ENCODE measurements at regions not wholly inside any gene's neighbourhood (a gene's known extent, or its start where the extent isn't known, plus 50 kb on each side); places are given as distances from the start of the nearest gene placed in this dataset.

DNA sequence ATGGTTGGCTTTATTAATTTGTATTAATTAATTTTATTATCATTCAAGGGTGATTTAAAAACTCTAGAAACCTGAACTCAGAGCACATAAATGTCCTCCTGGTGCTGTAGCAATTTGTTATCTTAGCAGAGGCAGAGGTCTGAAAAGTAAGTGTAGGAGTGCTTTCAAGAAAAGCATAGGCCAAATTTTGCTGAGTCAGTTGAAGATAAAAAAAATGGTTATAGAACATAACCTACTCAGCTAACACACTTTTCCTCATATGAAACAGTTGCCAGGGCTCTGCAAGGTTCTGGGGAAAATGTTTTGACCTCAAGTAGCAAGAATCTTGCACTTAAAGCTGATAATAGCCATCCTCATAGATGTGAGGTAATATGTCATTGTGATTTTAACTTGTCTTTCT is 53.5 kb upstream of the CHODL start:
- no peaks in the 10 kb centered on the region for H3K9me3 ChIP-seq (ENCODE audit: low read depth, low read length)
- H3K4me1 ChIP-seq (ENCODE audit: insufficient read depth, low read length) = no peaks in the 10 kb centered on the region
- H3K4me2 ChIP-seq (ENCODE audit: insufficient read depth, low read length) = no peak overlapping the region
- no peak overlapping the region for H2AFZ ChIP-seq (ENCODE audit: low read length)
- H3K79me2 ChIP-seq (ENCODE audit: insufficient read depth, low read length) = no peaks in the 10 kb centered on the region
- H4K20me1 ChIP-seq (ENCODE audit: insufficient read depth, low read length) = no peaks in the 10 kb centered on the region
- no peaks in the 10 kb centered on the region for H3K27me3 ChIP-seq (ENCODE audit: insufficient read depth, low read length)
- TF ChIP-seq, protein P1, sequence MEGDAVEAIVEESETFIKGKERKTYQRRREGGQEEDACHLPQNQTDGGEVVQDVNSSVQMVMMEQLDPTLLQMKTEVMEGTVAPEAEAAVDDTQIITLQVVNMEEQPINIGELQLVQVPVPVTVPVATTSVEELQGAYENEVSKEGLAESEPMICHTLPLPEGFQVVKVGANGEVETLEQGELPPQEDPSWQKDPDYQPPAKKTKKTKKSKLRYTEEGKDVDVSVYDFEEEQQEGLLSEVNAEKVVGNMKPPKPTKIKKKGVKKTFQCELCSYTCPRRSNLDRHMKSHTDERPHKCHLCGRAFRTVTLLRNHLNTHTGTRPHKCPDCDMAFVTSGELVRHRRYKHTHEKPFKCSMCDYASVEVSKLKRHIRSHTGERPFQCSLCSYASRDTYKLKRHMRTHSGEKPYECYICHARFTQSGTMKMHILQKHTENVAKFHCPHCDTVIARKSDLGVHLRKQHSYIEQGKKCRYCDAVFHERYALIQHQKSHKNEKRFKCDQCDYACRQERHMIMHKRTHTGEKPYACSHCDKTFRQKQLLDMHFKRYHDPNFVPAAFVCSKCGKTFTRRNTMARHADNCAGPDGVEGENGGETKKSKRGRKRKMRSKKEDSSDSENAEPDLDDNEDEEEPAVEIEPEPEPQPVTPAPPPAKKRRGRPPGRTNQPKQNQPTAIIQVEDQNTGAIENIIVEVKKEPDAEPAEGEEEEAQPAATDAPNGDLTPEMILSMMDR (IDR thresholded peaks at IDR 0.05; ENCODE audit: extremely low read depth, low read depth, low read length) = no peak
- H3K4me3 ChIP-seq (ENCODE audit: insufficient read depth, low read length) = no peak overlapping the region
- DNase-seq (ENCODE audit: insufficient read length, low spot score, missing footprints) = no peak
- H3K27ac ChIP-seq (ENCODE audit: low read depth, low read length) = no peak overlapping the region
- no peaks in the 10 kb centered on the region for H3K36me3 ChIP-seq (ENCODE audit: insufficient read depth, low read length)

DNA sequence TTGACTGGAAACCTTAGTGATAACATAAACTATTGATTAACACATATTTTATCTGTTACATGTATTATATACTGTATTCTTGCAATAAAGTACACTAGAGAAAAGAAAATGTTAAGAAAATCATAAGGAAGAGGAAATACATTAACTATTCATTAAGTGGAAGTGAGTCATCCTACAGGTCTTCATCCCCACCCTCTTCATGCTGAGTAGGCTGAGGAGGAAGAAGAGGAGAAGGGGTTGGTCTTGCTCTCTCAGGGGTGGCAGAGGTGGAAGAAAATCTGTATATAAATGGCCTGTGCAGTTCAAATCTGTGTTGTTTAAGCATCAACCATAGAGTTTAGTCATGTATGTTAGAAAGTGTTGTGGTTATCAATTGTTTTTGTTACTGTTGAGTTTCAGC is 66.1 kb upstream of the CHODL start:
- H3K79me2 ChIP-seq (ENCODE audit: insufficient read depth, low read length) = no peaks in the 10 kb centered on the region
- no peaks in the 10 kb centered on the region for H3K36me3 ChIP-seq (ENCODE audit: insufficient read depth, low read length)
- H3K27me3 ChIP-seq (ENCODE audit: insufficient read depth, low read length) = no peaks in the 10 kb centered on the region
- H2AFZ ChIP-seq (ENCODE audit: low read length) = no peak overlapping the region
- H3K4me1 ChIP-seq (ENCODE audit: insufficient read depth, low read length) = no peaks in the 10 kb centered on the region
- TF ChIP-seq, protein P1 (IDR thresholded peaks at IDR 0.05; ENCODE audit: extremely low read depth, low read depth, low read length) = no peak
- DNase-seq (ENCODE audit: insufficient read length, low spot score, missing footprints) = no peak
- H4K20me1 ChIP-seq (ENCODE audit: insufficient read depth, low read length) = no peaks in the 10 kb centered on the region
- no peak overlapping the region for H3K27ac ChIP-seq (ENCODE audit: low read depth, low read length)
- H3K4me2 ChIP-seq (ENCODE audit: insufficient read depth, low read length) = no peak overlapping the region
- H3K9me3 ChIP-seq (ENCODE audit: low read depth, low read length) = peaks cover 3% of the 10 kb centered on the region
- no peak overlapping the region for H3K4me3 ChIP-seq (ENCODE audit: insufficient read depth, low read length)

DNA sequence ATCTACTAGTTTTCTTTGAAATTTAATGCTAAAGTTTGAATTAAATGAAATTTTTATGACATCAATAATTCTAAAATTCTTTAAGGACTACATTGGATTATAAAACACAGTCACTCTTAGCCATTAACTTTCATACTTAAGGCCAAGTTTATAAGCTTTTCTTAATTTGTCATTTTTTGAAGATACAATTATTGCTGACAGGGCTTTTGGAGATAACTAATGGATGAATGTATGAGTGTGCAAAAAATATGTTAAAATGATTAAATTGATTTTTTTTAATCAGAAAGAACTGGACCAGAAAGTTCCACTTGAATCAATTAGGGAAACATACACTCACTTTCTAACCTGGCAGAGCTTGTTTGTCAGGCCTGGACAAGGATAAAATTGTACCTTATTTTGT is 70.3 kb upstream of the CHODL start:
- no peak for DNase-seq (ENCODE audit: insufficient read length, low spot score, missing footprints)
- peaks cover 2% of the 10 kb centered on the region for H3K9me3 ChIP-seq (ENCODE audit: low read depth, low read length)
- H4K20me1 ChIP-seq (ENCODE audit: insufficient read depth, low read length) = no peaks in the 10 kb centered on the region
- TF ChIP-seq, protein P1 (IDR thresholded peaks at IDR 0.05; ENCODE audit: extremely low read depth, low read depth, low read length) = no peak
- no peak overlapping the region for H3K4me2 ChIP-seq (ENCODE audit: insufficient read depth, low read length)
- H2AFZ ChIP-seq (ENCODE audit: low read length) = no peak overlapping the region
- H3K27ac ChIP-seq (ENCODE audit: low read depth, low read length) = no peak overlapping the region
- H3K27me3 ChIP-seq (ENCODE audit: insufficient read depth, low read length) = no peaks in the 10 kb centered on the region
- no peak overlapping the region for H3K4me3 ChIP-seq (ENCODE audit: insufficient read depth, low read length)
- H3K4me1 ChIP-seq (ENCODE audit: insufficient read depth, low read length) = no peaks in the 10 kb centered on the region
- no peaks in the 10 kb centered on the region for H3K79me2 ChIP-seq (ENCODE audit: insufficient read depth, low read length)
- H3K36me3 ChIP-seq (ENCODE audit: insufficient read depth, low read length) = no peaks in the 10 kb centered on the region

DNA sequence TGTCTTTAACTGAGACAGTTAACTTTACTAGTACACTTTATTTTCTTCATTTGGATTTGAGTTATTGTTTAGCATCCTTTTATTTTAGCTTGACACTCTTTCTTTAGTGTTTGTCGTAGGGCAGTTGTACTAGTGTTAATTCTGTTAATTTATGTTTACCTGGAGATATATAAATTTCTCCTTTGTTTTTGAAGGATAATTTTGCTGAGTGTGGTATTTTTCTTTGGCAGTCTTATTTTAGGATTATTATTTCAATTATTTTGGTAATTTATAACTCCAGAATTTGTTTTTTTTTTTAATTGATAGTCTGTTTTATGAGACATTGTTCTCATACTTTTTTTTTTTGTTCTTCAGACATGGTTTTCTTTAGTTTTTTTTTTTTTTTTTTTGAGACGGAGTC is 73.8 kb upstream of the CHODL start:
- no peak overlapping the region for H3K27ac ChIP-seq (ENCODE audit: low read depth, low read length)
- H3K4me2 ChIP-seq (ENCODE audit: insufficient read depth, low read length) = no peak overlapping the region
- DNase-seq (ENCODE audit: insufficient read length, low spot score, missing footprints) = no peak
- H3K27me3 ChIP-seq (ENCODE audit: insufficient read depth, low read length) = no peaks in the 10 kb centered on the region
- no peaks in the 10 kb centered on the region for H3K79me2 ChIP-seq (ENCODE audit: insufficient read depth, low read length)
- no peaks in the 10 kb centered on the region for H3K4me1 ChIP-seq (ENCODE audit: insufficient read depth, low read length)
- peaks cover 2% of the 10 kb centered on the region for H3K9me3 ChIP-seq (ENCODE audit: low read depth, low read length)
- H4K20me1 ChIP-seq (ENCODE audit: insufficient read depth, low read length) = no peaks in the 10 kb centered on the region
- TF ChIP-seq, protein P1 (IDR thresholded peaks at IDR 0.05; ENCODE audit: extremely low read depth, low read depth, low read length) = no peak
- H3K36me3 ChIP-seq (ENCODE audit: insufficient read depth, low read length) = no peaks in the 10 kb centered on the region
- H2AFZ ChIP-seq (ENCODE audit: low read length) = no peak overlapping the region
- no peak overlapping the region for H3K4me3 ChIP-seq (ENCODE audit: insufficient read depth, low read length)
